GM19351 (cell line): ENCODE measurements at regions not wholly inside any gene's neighbourhood (a gene's known extent, or its start where the extent isn't known, plus 50 kb on each side); places are given as distances from the start of the nearest gene placed in this dataset.
A peak's percentile ranks its signal among the peaks of the same experiment; 100 is the strongest.

Experiments used
- ATAC-seq: cut with Tn5 transposase; IDR thresholded peaks from one replicate; pipeline ENCODE4 v1.9.1; 2021; ENCODE audit warnings: mild to moderate bottlenecking, moderate library complexity; ENCODE audit not compliant: unreplicated experiment

DNA sequence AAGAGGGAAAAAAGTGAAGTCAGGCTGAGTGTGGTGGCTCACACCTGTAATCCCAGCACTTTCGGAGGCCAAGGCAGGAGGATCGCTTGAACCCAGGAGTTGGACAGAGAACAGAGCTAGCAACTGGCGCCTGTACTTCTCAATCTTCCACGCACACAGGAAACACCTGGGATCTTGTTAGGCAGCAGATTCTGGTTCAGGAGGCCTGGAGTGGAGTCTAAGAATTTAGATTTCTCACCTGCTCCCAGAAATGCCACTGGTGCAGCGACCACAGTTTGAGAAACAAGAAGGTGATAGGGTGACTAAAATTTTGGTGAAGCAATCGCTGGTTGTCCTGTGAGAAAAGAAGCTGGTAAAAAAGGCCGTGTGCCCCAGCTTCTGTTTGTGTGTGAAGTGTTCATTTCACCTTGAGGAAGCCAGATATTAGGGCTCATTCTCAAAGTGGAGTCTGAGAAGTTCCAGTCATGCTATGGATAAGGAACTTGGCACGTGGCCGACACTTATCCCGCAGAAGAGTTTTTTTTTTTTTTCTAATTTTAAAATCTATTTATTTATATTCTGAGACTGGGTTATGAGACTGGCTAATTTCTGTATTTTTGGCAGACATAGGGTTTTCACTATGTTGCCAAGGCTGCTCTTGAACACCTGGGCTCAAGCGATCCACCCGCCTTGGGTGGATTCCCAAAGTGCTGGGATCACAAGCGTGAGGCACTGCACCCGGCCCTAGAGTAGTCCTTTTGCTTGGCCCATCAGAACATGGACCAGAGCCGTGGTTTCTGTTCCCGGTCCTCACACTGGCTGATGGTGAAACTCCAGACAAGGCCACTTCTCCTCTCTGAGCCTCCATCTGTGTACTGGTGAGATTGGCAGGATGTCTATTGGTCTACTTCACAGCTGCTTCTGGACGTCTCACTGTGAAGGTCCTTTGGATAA, 324.6 kb upstream of the PROK2 start:
- ATAC-seq: no peak

DNA sequence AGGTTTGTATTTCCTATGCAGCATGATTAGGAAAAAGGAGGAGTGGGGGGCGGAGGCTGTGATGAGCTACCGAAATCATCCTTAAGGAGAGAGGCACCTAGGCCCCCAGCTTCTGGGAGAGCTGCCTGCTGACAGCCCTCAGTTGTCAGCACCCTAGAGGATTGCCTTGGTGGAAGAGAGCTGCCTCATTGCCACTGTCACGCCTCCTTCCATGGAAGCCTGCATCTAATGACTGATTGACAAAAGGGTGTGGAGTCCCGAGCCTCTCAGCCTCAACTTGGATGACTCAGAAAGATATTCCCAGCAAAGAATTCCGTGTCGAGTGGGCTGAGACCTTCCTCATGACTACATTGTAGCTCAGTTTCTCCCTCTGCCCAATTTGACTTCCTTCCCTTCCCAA, 320.4 kb upstream of the PROK2 start:
- no peak for ATAC-seq

DNA sequence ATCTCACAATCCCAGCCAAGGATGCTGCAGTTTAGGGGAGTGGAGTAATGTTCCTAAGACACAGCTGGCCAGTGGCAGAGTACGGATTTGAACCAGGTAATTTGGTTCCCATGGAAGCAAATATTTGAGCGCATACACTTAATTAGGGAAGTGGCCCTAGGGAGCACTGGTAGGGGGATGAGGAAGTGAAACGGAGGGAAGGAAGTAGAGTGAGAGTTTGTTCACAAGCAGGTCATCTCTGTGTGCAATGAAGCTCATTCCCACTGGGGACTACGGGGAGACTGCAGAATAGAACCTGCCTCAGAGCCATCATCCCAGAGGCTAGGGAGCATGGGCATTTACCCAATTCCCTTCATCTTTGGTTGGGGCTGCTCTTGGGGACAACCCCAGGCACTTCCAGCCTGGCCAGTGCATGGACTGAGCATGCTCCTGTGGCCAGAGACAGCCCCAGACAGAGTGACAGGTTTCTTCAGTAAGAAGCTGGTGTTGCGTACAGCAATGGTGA, 317.2 kb upstream of the PROK2 start:
- ATAC-seq: peak; percentile 66

DNA sequence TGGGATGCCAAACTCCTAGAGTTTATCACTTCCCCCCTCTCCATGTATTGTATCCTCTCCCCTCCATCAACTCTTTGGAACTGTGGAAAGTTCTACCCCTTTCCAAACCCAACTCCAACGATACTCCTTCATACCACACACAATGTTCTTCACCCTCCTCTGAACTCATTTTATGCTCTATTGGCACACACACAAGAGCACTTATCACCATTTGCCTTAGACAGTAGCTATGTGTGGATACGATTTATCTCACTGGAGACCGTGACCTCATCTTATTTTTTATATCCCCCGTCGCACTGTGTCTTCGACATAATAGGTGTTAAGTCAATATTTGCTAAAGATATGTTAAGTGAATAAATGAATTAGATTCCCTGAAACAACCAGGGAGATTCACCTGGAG, 316.5 kb upstream of the PROK2 start:
- no peak for ATAC-seq

DNA sequence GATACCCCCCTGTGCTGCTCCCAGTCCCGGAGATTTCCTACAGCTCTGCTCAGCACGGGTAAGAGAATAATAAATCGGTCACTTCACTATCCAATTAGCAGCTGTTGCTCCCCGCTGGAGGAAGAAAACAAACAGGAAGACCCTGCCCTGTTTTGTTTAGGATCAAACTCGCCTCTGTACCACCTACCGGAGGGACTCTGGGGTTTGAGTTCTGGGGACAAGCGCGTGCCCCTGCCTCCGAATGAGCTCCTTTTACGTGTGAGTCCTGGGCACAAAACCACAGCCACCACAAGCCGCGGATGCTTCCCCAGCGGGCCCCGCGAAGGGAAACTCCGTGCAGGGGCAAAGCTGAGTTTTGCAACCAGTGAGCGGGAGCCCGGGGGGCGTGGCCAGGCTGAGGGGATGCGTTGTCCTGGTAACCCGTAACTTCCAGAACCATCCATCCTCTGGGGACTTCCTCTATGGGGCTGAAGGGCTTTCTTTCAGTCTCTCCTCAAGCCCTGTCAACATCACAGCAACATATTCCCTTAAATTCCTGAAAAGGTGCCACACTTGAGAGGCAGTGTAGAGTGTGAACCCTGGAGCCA, 315.7 kb upstream of the PROK2 start:
- ATAC-seq: peak; percentile 50

DNA sequence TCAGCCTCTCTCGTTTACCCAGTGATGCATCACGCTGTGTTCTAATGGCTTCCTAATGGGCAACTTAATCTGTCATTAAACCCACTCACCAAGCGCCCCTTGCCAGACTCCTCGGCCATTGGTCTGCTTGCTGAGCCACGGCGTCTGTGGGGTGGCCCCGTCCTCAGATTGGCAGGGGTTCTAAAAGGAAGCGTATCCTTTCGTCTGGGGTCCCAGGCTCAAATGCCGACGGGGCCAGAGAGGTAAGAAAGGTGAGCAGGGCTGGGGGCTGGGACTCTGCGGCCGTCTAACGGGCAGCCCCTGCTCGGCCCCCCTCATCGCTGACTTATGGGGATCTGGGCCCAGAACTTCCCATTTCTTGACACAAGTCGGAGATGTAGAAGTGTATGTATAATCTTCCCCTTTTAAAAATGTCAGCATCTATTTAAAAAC, 315.1 kb upstream of the PROK2 start:
- ATAC-seq: peak; percentile 6

DNA sequence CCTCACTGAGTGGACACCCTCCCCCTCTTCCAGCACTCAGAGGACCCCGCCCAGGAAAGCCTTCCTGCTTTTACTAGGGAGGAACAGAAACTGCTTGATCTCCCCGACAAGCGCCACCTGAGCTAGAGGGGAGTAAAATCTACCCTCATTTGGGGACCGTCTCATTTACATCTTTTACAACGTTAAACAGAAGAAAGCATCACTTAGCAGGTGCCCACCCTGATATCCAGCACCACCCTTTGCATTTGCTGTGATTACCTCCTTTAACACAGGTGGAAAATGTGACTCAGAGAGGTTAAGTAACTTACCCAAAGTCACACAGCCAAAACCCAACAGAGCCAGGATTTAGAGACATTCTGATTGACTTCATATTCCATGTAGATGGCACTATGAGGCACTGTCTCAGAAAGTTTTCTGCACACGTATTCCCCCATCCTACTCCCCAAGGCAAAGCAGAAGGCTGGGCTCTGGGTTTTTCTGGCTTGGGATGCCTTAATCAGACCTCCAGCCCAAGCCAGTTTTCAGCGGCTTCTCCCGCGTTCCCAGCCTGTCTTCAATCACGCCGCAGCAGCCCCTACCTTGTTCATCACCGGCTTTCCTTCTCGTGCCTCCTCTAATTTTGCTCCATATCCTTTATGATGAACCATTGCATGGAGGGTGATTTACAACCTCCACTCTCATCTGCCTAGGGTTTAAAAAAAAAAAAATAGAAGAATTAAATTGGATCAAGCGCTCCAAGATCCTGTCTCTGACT, 314.6 kb upstream of the PROK2 start:
- ATAC-seq: no peak

DNA sequence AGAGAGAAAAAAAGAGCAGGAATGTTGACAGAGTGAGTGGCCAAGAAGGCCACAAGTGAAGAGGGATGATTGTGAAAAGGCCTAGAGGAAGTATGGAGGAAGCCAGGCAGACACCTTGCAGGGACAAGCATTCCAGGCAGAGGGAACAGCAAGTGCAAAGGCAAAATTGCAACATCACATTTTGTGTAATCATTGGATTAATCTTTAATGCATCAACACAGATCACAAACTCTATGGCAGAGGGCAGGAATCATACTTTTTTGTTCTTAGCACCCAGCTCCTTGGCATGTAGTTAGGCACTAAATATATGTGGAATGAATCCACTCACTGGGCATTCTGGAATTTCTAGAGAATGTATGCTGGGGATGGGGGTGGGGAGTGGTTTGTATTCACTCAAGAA, 312.1 kb upstream of the PROK2 start:
- ATAC-seq: no peak

DNA sequence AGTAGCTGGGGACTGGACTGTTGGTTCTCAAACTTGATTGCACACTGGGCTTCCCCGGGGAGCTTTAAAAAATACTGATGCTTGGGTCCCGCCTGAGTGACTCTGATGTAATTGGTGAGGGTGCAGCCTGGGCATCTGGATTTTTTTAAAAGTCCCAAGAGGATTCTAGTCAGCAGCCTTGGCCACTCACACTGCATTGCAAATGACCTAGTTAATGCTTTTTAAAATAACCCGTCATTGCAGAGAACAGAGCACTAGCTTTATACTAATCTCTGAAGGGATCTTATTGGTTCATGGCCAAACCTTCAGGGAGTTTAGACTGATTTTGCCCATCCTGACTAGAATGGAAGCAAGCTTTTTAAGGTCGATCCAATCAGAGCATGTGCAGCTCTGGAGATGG, 310.6 kb upstream of the PROK2 start:
- no peak for ATAC-seq

DNA sequence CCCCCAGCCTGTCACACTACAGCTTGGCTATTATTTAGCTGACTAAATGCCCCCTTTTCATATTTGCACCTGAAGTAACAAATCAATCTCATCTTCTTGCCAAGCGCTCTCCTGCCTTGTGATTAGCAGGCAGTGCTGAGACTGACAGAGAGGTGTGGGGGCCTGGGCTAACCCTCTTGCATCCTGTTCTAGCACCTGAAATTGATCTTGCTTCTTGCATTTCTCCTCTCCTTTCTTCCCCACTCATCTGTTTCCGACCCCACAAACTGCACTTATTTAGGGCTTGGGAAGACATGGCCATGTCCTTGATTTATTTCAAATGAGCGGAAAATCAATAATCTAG, 309.0 kb upstream of the PROK2 start:
- ATAC-seq: no peak

DNA sequence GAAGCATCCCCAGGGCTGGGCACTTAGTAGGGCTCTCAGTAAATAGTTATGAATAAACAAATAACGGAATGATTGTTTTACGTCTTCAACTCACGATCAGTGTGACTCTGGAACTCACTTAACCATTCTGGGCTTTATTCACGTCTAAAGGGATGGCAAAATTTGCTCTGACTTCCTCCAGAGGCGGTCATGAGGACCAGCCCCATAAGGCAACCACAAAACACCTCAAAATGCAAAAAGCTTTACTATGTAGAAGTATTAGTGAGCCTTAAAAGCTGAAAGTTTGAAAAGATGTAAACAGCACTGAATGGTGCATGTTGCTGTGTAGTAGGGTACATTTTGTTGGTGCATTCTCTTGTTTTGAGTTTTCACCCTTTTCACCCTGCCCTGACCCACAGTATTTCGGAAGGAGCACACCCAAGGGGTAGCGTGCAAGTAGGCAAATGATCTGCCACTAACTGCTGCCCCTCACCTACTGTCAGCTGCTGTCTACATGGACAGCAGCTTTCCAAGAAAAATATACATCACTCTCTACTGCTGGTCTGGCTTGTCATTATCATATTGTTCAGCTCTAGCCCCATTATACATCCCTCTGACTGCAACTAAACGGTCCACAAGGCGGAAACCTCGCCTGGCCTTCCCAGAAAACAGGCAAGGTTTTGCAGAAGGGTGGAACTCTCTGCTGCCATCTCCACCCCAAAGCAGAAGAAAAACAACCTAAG, 308.5 kb upstream of the PROK2 start:
- ATAC-seq: peak; percentile 65

DNA sequence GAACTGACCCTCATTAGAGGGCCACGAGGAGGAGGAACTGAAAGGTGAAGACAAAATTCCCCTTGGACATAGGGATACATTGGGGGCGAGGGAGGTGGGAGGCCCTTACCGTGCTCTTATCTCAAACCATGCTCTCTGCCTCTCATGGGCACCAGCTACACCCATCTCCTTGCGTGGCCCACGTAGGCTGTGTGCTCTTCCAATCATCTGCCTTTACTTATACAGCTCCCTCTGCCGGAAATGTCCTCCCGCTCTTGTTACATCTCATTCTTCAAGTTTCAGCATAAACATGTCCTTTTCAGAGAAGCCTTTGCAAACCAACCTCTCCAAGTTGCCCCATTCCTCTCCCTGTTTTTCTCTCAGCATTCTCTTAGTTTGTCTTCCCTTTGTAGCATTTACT, 307.8 kb upstream of the PROK2 start:
- no peak for ATAC-seq

DNA sequence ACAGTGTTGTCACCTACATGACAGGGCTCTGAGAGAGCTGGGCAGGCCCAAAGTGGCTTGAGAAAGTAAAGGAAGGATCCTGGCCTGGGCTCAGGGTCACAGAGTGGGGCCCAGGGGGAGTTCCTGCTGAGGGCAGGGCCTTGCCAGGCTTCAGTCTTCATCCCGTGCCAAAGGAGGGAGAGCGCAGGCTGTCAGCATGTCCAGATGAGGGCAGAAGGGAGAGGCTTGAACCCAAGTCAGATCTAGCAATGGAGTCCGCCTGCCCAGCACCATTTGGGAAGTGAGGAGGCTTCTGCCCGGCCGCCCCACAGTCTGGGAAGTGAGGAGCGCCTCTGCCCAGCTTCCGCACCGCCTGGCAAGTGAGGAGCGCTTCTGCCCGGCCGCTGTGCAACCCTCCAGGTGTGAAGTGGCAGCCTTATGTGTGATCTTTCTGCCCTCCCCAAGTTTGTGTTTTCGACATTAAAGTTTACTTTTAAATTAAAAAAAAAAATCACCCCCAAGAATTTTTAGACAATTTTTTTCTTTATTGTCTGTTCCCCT, 303.6 kb upstream of the PROK2 start:
- no peak for ATAC-seq

DNA sequence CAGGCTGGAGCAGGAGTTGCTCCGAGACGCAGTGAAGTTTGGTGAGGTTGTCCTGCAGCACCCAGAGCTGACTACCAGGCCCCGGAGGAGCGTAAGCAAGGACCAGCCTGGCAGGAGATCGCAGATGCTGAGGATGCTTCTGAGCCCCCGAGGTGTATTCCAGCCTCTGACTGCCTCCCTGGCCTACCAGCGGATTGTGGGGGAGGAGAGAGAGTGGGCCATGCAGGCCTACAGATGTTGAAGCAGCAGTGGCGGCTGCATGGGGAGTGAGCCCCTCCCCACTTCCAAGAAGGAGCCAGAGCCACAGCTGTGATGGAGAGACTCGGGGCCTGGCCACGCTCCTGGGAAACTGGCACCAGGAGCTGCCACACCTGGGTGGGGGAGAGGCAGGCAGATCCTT, 302.5 kb upstream of the PROK2 start:
- no peak for ATAC-seq

DNA sequence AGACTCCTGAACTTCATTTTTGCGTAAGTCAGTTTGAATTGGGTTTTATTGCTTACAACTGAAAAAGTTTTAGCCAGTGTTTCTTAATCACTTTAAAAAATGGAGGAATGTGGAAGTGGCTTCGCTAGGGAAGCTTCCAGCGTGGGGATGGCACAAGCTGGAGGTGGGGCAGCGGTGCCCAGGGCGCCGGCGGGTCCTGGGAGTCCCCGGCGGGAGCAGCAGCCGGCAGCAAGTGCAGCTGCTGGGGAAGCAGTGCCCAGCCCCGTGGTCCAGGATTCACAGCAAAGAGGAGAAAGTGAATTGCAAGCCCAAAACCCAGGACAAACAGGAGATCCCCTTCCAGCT, 301.8 kb upstream of the PROK2 start:
- no peak for ATAC-seq

DNA sequence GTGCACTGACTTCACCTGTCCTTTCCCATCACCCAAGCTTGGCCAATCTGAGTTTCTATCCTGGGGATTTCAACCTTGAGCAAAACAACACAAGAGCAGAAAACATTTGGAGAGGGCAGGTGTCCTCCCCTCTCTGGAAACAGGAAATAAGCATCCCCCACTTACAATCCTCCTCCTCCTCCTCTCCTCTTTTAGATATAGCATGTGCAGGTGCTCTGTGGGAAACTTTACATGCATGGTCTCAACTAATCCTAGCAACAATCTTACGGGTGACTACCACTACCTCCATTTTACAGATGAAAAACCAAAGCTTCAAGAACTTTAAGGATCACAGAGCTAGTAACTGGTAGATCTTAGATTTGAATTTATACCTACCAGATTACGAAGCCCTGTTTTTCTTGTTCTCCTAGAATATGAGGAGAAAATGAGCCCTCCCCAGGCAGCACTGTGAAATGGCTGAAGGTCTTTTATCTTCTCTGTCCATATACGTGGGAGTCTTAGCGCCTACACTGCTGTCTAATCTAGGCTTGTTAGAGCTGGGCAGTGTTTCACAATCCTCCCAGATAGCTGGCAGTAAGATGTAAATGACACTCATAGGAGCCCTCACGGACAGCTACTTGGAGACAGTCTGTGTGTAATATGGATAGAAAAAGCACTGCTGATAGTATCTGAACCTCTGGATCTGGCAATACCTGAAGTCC, 301.2 kb upstream of the PROK2 start:
- no peak for ATAC-seq

DNA sequence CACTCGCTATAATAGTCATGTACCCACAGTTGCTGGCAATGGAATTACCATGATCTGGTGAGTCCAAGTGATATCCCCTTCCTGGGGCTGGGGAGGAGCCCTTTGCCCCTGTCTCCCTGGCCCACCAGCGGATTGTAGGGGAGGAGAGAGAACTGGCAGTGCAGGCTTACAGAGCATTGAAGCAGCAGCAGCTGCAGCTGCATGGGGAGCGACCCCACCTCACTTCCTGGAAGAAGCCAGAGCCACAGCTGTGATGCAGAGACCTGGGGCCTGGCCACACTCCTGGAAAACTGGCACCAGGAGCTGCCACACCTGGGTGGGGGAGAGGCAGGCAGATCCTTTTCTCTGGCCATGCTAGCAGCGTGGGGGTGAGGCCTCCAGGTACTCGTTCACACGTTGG, 300.1 kb upstream of the PROK2 start:
- no peak for ATAC-seq

DNA sequence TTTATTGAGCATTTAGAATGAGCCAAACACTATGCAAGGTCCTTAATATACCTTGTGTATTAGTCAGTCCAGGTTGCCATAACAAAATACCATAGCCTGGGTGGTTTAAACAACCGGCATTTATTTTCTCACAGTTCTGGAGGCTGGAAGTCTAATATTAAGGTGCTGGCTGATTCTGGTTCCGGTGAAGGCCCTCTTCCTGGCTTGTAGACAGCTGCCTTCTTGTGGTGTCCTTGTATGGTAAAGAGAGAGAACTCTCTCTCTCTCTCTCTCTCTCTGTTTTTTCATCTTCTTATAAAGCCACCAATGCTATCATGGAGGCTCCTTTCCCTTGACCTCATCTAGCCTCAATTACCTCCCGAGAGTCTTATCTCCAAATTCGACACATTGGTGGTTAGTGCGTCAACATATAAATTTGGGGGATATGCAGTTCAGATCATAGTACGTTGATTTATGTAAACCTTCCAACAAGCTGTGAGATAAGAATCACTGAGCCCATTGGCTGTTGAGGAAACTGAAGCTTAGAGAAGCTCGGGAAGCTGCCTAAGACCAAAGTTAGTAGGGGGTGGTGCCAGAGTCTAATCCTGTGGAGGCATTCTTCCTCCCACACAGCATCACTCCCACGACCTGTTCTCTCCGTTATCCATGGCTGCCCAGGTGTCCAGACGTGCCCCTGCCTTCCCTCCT, 298.0 kb upstream of the PROK2 start:
- peak; percentile 7 for ATAC-seq

DNA sequence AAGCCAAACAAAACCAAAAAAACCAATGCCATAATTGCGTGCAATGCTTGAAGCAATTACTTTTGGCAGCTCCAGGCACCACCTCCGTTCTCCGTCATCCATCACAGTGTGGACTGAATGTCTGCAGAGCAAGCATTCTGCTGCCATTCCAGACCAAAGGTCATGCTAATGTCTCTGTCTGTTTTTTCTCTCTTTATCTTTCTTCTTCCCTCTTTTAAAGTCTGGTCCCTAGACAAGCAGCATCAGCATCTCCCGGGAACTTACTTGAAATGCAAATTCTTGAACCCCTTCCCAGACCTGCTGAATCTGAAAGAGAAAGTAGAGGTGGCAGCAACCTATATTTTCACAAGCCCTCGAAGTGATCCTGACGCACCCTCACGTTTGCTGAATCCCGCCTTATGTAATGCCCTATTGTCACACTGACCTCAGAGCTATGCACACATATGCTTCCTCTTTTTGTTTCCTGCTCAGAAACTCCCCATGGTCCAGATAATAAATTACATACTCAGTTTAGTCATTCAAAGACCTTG, 297.3 kb upstream of the PROK2 start:
- ATAC-seq: peak; percentile 58
